H9 (cell line): ENCODE measurements at regions not wholly inside any gene's neighbourhood (a gene's known extent, or its start where the extent isn't known, plus 50 kb on each side); places are given as distances from the start of the nearest gene placed in this dataset.

Source experiments
- DNase-seq: peaks from one replicate; pipeline ENCODE4 v3.0.0-alpha.2; 2017
- H2AFZ ChIP-seq: one replicate; pipeline ENCODE4 v1.6.1; 2013; ENCODE audit warnings: mild to moderate bottlenecking, low read length, control low read depth, moderate library complexity
- H2AK5ac ChIP-seq: 2 replicates; pipeline ENCODE4 v1.6.1; 2013; ENCODE audit warnings: low read length, control low read depth, mixed read lengths; ENCODE audit not compliant: insufficient read length
- H2BK120ac ChIP-seq: one replicate; pipeline ENCODE4 v1.6.1; 2013; ENCODE audit warnings: low read depth, mild to moderate bottlenecking, low read length, control low read depth, inconsistent platforms; ENCODE audit not compliant: poor library complexity, severe bottlenecking
- H2BK12ac ChIP-seq: 2 replicates; pipeline ENCODE4 v1.6.1; 2013; ENCODE audit warnings: low read length, control low read depth, mixed read lengths, low read depth; ENCODE audit not compliant: insufficient read length
- H2BK15ac ChIP-seq: 2 replicates; pipeline ENCODE4 v1.6.1; 2013; ENCODE audit warnings: low read depth, low read length, control low read depth
- H2BK20ac ChIP-seq: one replicate; pipeline ENCODE4 v1.6.1; 2013; ENCODE audit warnings: low read depth, mild to moderate bottlenecking, low read length, control low read depth, inconsistent platforms; ENCODE audit not compliant: poor library complexity, severe bottlenecking
- H2BK5ac ChIP-seq: 2 replicates; pipeline ENCODE4 v1.6.1; 2013; ENCODE audit warnings: low read length, control low read depth, mixed read lengths; ENCODE audit not compliant: insufficient read length
- H3K14ac ChIP-seq: 2 replicates; pipeline ENCODE4 v1.6.1; 2013; ENCODE audit warnings: low read length, control low read depth; ENCODE audit not compliant: insufficient read depth
- H3K18ac ChIP-seq: 2 replicates; pipeline ENCODE4 v1.6.1; 2013; ENCODE audit warnings: low read depth, mild to moderate bottlenecking, mixed read lengths, low read length, control low read depth; ENCODE audit not compliant: insufficient read length
- H3K23ac ChIP-seq: 2 replicates; pipeline ENCODE4 v1.6.1; 2013; ENCODE audit warnings: low read length, control low read depth, mixed read lengths, low read depth; ENCODE audit not compliant: insufficient read length
- H3K23me2 ChIP-seq: 2 replicates; pipeline ENCODE4 v1.6.1; 2013; ENCODE audit warnings: low read depth, mild to moderate bottlenecking, mixed read lengths, low read length, control low read depth; ENCODE audit not compliant: insufficient read length, poor library complexity, severe bottlenecking
- H3K27ac ChIP-seq: 2 replicates; pipeline ENCODE4 v1.5.1; 2013; ENCODE audit warnings: low read length, control low read depth, mixed read lengths, low read depth; ENCODE audit not compliant: insufficient read length
- H3K27me3 ChIP-seq: 2 replicates; pipeline ENCODE4 v1.6.1; 2013; ENCODE audit warnings: low read length, control low read depth, inconsistent platforms; ENCODE audit not compliant: insufficient read depth
- H3K4ac ChIP-seq: 2 replicates; pipeline ENCODE4 v1.6.1; 2013; ENCODE audit warnings: low read depth, mild to moderate bottlenecking, control low read depth, inconsistent platforms, low read length, moderate library complexity
- H3K4me1 ChIP-seq: 2 replicates; pipeline ENCODE4 v1.6.1; 2013; ENCODE audit warnings: low read length, control low read depth, inconsistent platforms; ENCODE audit not compliant: insufficient read depth
- H3K4me2 ChIP-seq: 2 replicates; pipeline ENCODE4 v1.6.1; 2013; ENCODE audit warnings: low read length, control low read depth, mixed read lengths; ENCODE audit not compliant: insufficient read length, insufficient read depth
- H3K56ac ChIP-seq: 2 replicates; pipeline ENCODE4 v1.6.1; 2013; ENCODE audit warnings: low read depth, mild to moderate bottlenecking, mixed read lengths, low read length, control low read depth; ENCODE audit not compliant: insufficient read length
- H3K79me1 ChIP-seq: 2 replicates; pipeline ENCODE4 v1.6.1; 2013; ENCODE audit warnings: low read depth, mild to moderate bottlenecking, moderate library complexity, low read length, control low read depth, inconsistent platforms; ENCODE audit not compliant: insufficient read depth, poor library complexity, severe bottlenecking
- H3K79me2 ChIP-seq: 2 replicates; pipeline ENCODE4 v1.6.1; 2013; ENCODE audit warnings: low read length, control low read depth, inconsistent platforms; ENCODE audit not compliant: insufficient read depth
- H3K9ac ChIP-seq: 2 replicates; pipeline ENCODE4 v1.6.1; 2013; ENCODE audit warnings: low read length, control low read depth, mixed read lengths; ENCODE audit not compliant: insufficient read length; ENCODE audit errors: extremely low read depth
- H3K9me3 ChIP-seq: one replicate; pipeline ENCODE4 v1.6.1; 2013; ENCODE audit warnings: low read depth, low read length, inconsistent platforms; ENCODE audit not compliant: control insufficient read depth
- H3T11ph ChIP-seq: one replicate; pipeline ENCODE4 v1.6.1; 2013; ENCODE audit warnings: mild to moderate bottlenecking, low read length, control low read depth, inconsistent platforms
- H4K20me1 ChIP-seq: one replicate; pipeline ENCODE4 v1.6.1; 2013; ENCODE audit not compliant: control insufficient read depth, insufficient read length, insufficient read depth
- H4K5ac ChIP-seq: 2 replicates; pipeline ENCODE4 v1.6.1; 2013; ENCODE audit warnings: low read depth, mild to moderate bottlenecking, mixed read lengths, low read length, control low read depth; ENCODE audit not compliant: insufficient read length
- H4K8ac ChIP-seq: replicated peaks from 2 replicates; pipeline ENCODE4 v1.6.1; 2013; ENCODE audit warnings: low read length, control low read depth, mixed read lengths, low read depth; ENCODE audit not compliant: insufficient read length
- H4K91ac ChIP-seq: 2 replicates; pipeline ENCODE4 v1.6.1; 2013; ENCODE audit warnings: low read depth, mild to moderate bottlenecking, moderate library complexity, mixed read lengths, low read length, control low read depth; ENCODE audit not compliant: insufficient read length
- H3K27ac Mint-ChIP-seq, 3 experiments: 2 replicates in 2 of 3; 3 replicates in 1 of 3; pipeline ENCODE4 v1.8.0; 2020 to 2021; ENCODE audit warnings: mixed read lengths in 3 of 3, mild to moderate bottlenecking in 1 of 3, moderate library complexity in 1 of 3
- H3K27me3 Mint-ChIP-seq: 2 replicates; pipeline ENCODE4 v1.8.0; 2021; ENCODE audit warnings: low read depth, mild to moderate bottlenecking, moderate library complexity, mixed read lengths
- H3K36me3 Mint-ChIP-seq, 3 experiments: 2 replicates in 2 of 3; 3 replicates in 1 of 3; pipeline ENCODE4 v1.8.0; 2020 to 2021; ENCODE audit warnings: low read depth in 3 of 3, mixed read lengths in 3 of 3; ENCODE audit not compliant: insufficient read depth in 1 of 3
- H3K4me1 Mint-ChIP-seq, 2 experiments: 2 replicates each; pipeline ENCODE4 v1.8.0; 2020; ENCODE audit warnings: mixed read lengths in 2 of 2
- H3K4me3 Mint-ChIP-seq, 2 experiments: 2 replicates in 1 of 2; 3 replicates in 1 of 2; pipeline ENCODE4 v1.8.0; 2020 to 2021; ENCODE audit warnings: mild to moderate bottlenecking in 2 of 2, mixed read lengths in 2 of 2, moderate library complexity in 1 of 2
- H3K9me3 Mint-ChIP-seq, 2 experiments: 2 replicates in 1 of 2; 3 replicates in 1 of 2; pipeline ENCODE4 v1.8.0; 2020; ENCODE audit warnings: mild to moderate bottlenecking in 2 of 2, mixed read lengths in 2 of 2, moderate library complexity in 1 of 2
- WGBS: extraction: QIAGEN DNeasy Blood & Tissue Kit; methylation state at CpG from one replicate; pipeline ENCODE4 v1.1.7; 2013; ENCODE audit warnings: missing lambda C conversion rate, low lambda C conversion rate, mixed read lengths; ENCODE audit not compliant: insufficient read length; ENCODE audit errors: extremely low coverage; 5-methylcytosine and 5-hydroxymethylcytosine counted together
- TF ChIP-seq, protein P1 (sequence below): fragments of 200-600 bp; sonication (generic); conservative IDR thresholded peaks from 3 replicates; pipeline ENCODE4 v1.8.0; 2021; ENCODE audit warnings: antibody characterized with exemption, mild to moderate bottlenecking

GRCh38 chr2:66122516-66122915 is 312.4 kb upstream of the MEIS1 start:
- Histone ChIP-seq H3T11ph (no peak overlapping the region), H3K9me3 (no peaks in the 10 kb centered on the region), H3K23me2 (no peaks in the 10 kb centered on the region), H2AK5ac (no peak overlapping the region), H3K4ac (no peak overlapping the region), H2BK12ac (no peak overlapping the region), H3K4me2 (no peak overlapping the region), H2AFZ (no peak overlapping the region), H3K79me1 (no peaks in the 10 kb centered on the region), H4K5ac (no peak overlapping the region), H3K18ac (no peak overlapping the region), H4K91ac (no peak overlapping the region), H3K79me2 (no peaks in the 10 kb centered on the region), H3K56ac (no peak overlapping the region), H2BK20ac (no peak overlapping the region), H3K14ac (no peak overlapping the region), H3K9ac (no peak overlapping the region), H3K27ac (no peak overlapping the region), H3K23ac (no peak overlapping the region), H4K20me1 (no peaks in the 10 kb centered on the region), H2BK120ac (no peak overlapping the region), H3K4me1 (peaks cover 6% of the 10 kb centered on the region; the same call in 1 of the 2 replicates), H3K27me3 (no peaks in the 10 kb centered on the region), H2BK15ac (no peak overlapping the region), H4K8ac (no peak overlapping the region), H2BK5ac (no peak overlapping the region)
- Mint-ChIP-seq H3K9me3 (peaks cover 0 to 3% of the 10 kb centered on the region in 2 experiments; a peak in 2 of 5 replicates), H3K4me3 (no peak overlapping the region), H3K36me3 (peaks cover 0 to 4% (median 0%) of the 10 kb centered on the region in 3 experiments; a peak in 1 of 7 replicates), H3K27ac (no peak overlapping the region), H3K4me1 (peaks cover 6 to 10% of the 10 kb centered on the region in 2 experiments), H3K27me3 (no peaks in the 10 kb centered on the region; the same call in 1 of the 2 replicates)
- TF ChIP-seq, protein P1, sequence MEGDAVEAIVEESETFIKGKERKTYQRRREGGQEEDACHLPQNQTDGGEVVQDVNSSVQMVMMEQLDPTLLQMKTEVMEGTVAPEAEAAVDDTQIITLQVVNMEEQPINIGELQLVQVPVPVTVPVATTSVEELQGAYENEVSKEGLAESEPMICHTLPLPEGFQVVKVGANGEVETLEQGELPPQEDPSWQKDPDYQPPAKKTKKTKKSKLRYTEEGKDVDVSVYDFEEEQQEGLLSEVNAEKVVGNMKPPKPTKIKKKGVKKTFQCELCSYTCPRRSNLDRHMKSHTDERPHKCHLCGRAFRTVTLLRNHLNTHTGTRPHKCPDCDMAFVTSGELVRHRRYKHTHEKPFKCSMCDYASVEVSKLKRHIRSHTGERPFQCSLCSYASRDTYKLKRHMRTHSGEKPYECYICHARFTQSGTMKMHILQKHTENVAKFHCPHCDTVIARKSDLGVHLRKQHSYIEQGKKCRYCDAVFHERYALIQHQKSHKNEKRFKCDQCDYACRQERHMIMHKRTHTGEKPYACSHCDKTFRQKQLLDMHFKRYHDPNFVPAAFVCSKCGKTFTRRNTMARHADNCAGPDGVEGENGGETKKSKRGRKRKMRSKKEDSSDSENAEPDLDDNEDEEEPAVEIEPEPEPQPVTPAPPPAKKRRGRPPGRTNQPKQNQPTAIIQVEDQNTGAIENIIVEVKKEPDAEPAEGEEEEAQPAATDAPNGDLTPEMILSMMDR, result no peak
- DNase-seq, result no peak
- no CpG with 5 or more reads among the region's 2 CpGs for WGBS
